ENCODE measurements at regions not wholly inside any gene's neighbourhood (a gene's known extent, or its start where the extent isn't known, plus 50 kb on each side); places are given as distances from the start of the nearest gene placed in this dataset.

- TF ChIP-seq CTCF (IDR thresholded peaks at IDR 0.05) = no peak
- no peak for TF ChIP-seq POLR2A (IDR thresholded peaks at IDR 0.05)
These were observed 498.6 kb downstream of the EPHA4 start for GRCh38 chr2:221073326-221074049.

Data from body of pancreas (tissue), 4 donors.